ENCODE measurements at regions not wholly inside any gene's neighbourhood (a gene's known extent, or its start where the extent isn't known, plus 50 kb on each side); places are given as distances from the start of the nearest gene placed in this dataset.
"Not testable (repeated sequence)": the region's sequence is repeated elsewhere in the genome, so short reads cannot be mapped to it uniquely, and the experiment has no call there.

DNA sequence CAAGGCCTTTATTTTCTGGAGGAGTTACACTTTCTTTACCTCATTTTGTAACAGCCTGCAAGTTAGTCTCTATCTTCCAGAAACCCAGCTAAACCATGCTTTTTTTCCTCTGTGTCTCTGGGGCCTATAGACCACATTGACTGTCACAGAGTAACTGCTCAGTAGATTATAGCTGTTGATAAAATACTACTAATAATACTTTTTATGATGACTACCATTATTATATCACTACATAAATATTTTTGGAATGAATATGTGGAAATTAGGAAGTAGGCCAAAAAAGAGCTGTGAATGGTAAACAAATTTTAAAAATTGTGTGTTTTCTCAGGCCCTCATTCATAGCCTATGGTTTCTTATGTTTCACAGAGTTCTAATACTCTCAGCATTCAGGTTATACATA, 233.1 kb upstream of the USP24 start:
- peaks cover 17% of the 10 kb centered on the region for H3K4me1 Mint-ChIP-seq
- peak overlapping the region in 1 of 2 donors; percentile 66 for H3K27ac Mint-ChIP-seq
- peaks cover 22% of the 10 kb centered on the region for H3K27me3 Mint-ChIP-seq
- H3K4me3 Mint-ChIP-seq: no peak overlapping the region
- no peak for DNase-seq
- ATAC-seq: no peak
- peaks cover 0 to 6% of the 10 kb centered on the region in 2 donors for H3K9me3 Mint-ChIP-seq

DNA sequence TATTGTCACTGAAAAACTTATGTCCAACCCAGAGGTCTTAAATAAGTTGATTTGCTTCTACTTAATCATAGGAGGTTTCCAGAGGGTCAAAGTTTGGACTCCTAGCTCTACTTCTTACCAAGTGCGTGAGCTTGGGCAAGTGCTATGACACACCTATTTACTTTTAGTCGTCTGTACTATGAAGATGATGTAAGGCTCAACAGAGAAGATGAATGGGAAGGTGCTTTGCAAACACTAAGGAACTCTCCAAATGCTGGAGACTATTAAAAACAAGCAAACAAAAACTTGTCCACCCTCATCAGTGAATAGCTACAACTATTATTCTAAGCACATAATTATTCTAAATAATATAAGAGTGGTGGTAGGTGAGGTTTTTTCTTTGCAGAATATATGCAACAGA, 232.3 kb upstream of the USP24 start:
- H3K4me1 Mint-ChIP-seq: peaks cover 17% of the 10 kb centered on the region
- H3K4me3 Mint-ChIP-seq: no peak overlapping the region
- peak overlapping the region; percentile 60 to 77 for H3K27ac Mint-ChIP-seq
- H3K9me3 Mint-ChIP-seq: peaks cover 0 to 6% of the 10 kb centered on the region in 2 donors
- DNase-seq: no peak
- no peak for ATAC-seq
- peaks cover 25% of the 10 kb centered on the region for H3K27me3 Mint-ChIP-seq

DNA sequence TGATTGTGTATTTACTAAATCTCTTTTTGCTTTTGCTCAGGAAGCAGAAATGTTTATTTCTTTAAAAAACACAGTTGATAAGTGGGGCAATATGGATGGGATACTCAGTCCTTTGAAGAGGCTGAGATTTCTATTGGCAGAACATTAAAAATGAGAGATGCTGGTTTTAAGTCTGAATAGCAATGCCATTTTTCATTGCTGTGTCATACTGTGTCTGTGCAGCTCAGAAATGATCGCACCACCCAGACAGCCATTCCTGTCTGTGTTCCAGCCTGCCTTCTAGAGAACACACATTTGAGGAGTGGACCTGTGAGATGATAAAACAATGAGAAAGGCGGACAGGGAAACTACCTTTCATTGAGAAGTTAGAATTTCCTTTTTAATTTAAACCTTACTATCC, 231.2 kb upstream of the USP24 start:
- peaks cover 0 to 6% of the 10 kb centered on the region in 2 donors for H3K9me3 Mint-ChIP-seq
- peaks cover 25% of the 10 kb centered on the region for H3K27me3 Mint-ChIP-seq
- H3K4me3 Mint-ChIP-seq: no peak overlapping the region
- DNase-seq (no peak), ATAC-seq (no peak)
- peaks cover 17% of the 10 kb centered on the region for H3K4me1 Mint-ChIP-seq
- peak overlapping the region in 1 of 2 donors; percentile 98 for H3K27ac Mint-ChIP-seq

DNA sequence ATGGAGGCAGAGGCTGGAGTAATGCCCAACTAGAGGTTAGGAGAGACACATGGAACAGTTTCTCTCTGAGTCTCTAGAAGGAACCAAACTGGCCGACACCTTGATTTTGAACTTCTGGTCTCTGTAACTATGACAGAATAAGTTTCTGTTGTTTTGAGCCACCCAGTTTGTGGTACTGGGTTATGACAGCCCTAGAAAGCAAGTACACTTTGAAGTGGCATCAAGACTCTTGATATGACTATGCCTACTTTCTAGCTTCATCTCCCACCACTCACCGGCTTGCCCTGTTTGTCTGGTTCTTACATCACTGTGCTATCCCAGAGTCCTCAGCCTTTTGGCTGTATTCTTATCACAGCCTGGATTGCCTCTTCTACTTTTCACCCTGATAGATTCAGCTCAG, 230.3 kb upstream of the USP24 start:
- Mint-ChIP-seq H3K27me3 (peaks cover 25% of the 10 kb centered on the region), H3K4me3 (no peak overlapping the region), H3K9me3 (peaks cover 0 to 6% of the 10 kb centered on the region in 2 donors), H3K4me1 (peaks cover 17% of the 10 kb centered on the region), H3K27ac (peak overlapping the region; percentile 94 to 98)
- DNase-seq: peak; percentile 46 to 77
- peak; percentile 98 for ATAC-seq

DNA sequence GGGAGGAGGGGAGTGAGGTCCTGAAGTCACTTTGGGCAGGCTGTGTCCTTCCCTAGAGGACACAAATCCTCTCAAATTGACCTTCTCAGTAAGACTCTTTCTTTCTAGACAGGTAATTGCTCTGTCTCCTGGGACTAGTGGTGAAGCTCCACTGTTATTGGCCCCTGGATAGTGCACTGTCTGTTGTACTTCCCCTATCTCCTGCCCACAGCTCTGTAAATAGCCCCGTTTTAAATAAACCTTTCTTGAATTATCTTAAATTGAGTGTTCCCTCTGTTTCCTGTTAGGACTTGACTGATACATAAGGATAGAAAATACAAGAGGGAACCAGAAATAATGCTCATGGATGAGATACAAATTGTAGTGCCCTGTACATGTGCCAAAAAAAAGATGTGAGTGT, 229.5 kb upstream of the USP24 start:
- peak overlapping the region; percentile 72 to 82 for H3K27ac Mint-ChIP-seq

DNA sequence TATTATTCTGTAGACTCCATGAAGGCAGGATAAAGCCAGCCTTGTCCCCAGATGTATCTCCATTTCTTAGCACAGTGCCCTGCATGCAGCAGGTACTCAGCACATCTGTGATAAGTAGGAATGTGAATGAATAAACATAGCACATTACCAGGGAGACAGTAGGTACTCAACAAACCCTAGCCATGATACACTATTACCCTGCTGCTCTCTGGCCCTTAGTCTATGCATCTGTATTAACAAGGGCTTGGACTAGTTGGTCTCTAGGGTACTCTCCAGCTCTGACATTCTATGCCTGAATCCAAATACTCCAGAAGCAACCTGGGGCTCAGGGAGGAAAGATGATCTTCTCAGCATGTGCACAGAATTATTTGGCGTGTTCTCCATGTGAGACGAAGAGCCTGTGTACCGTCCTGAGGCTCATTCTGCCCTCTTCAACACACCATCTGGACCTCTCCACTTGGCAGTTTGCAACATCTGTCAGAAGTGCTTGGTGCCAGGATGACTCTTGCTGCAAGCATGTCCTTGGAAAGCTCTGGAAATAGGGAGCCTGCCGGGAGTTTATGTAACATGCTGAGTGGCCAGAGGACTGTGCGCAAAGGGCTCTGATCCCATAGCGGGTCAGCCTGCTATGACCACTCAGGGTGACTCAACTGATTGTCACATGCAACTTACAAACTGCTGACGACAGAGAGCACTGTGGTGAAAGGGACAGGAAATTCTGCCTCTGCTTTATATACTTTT, 228.2 kb upstream of the USP24 start:
- peaks cover 17% of the 10 kb centered on the region for H3K4me1 Mint-ChIP-seq
- H3K4me3 Mint-ChIP-seq: no peak overlapping the region
- peaks cover 0 to 6% of the 10 kb centered on the region in 2 donors for H3K9me3 Mint-ChIP-seq
- no peak for ATAC-seq
- no peak overlapping the region for H3K27ac Mint-ChIP-seq
- DNase-seq: no peak
- H3K27me3 Mint-ChIP-seq: peaks cover 27% of the 10 kb centered on the region

More for the DNA sequence above, 229.5 kb upstream of the USP24 start:
- ATAC-seq (no peak), DNase-seq (no peak)
- Mint-ChIP-seq H3K27me3 (peaks cover 22% of the 10 kb centered on the region), H3K4me3 (no peak overlapping the region), H3K9me3 (peaks cover 0 to 7% of the 10 kb centered on the region in 2 donors), H3K4me1 (peaks cover 17% of the 10 kb centered on the region)

DNA sequence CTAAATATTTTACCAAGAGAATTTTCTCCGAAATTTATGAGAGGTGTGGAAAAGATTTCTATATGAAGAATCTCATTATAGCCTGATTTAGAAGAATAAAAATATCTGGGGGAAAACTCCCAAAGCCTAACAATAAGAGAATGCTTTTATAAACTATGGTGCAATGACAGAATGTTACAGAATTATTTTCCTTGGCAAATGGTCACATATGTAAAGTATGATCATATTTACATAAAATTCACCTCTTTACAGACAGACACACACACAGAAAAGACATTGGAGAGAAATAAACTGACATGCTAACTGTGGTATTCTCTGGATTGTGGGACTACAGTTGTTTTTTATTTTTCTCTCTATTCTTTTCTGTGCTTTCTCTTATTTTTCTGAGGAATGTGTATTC, 226.3 kb upstream of the USP24 start:
- Mint-ChIP-seq H3K4me3 (no peak overlapping the region), H3K27ac (no peak overlapping the region), H3K4me1 (peaks cover 17% of the 10 kb centered on the region), H3K9me3 (peaks cover 0 to 6% of the 10 kb centered on the region in 2 donors), H3K27me3 (peaks cover 29% of the 10 kb centered on the region)
- ATAC-seq (no peak), DNase-seq (no peak)

DNA sequence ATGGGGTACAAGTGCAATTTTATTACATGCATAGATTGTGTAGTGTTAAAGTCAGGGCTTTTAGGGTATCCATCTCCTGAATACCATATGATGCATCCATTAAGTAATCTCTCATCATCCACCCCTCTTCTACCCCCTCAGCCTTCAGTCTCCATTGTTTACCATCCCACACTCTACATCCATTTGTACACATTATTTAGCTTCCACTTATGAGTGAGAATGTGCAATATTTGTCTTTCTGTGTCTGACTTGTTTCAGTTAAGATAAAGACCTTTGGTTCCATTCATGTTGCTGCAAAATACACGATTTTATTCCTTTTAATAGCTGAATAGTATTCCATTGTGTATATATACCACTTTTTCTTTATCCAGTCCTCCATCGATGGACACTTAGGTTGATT, 222.5 kb upstream of the USP24 start:
- H3K4me3 Mint-ChIP-seq: no peak overlapping the region
- peaks cover 0 to 6% of the 10 kb centered on the region in 2 donors for H3K9me3 Mint-ChIP-seq
- no peaks in the 10 kb centered on the region for H3K4me1 Mint-ChIP-seq
- ATAC-seq (no peak), DNase-seq (no peak)
- peaks cover 11% of the 10 kb centered on the region for H3K27me3 Mint-ChIP-seq
- H3K27ac Mint-ChIP-seq: no peak overlapping the region

DNA sequence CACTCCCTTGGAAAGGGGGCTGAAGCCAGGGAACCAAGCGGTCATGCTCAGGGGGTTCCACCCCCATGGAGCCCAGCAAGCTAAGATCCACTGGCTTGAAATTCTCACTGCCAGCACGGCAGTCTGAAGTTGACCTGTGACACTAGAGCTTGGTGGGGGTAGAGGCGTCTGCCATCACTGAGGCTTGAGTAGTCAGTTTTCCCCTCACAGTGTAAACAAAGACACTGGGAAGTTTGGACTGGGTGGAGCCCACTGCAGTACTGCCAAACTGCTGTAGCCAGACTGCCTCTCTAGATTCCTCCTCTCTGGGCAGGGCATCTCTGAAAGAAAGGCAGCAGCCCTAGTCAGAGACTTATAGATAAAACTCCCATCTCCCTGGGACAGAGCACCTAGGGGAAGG, 215.6 kb upstream of the USP24 start:
- not testable (repeated sequence) for DNase-seq, H3K4me3 Mint-ChIP-seq, H3K4me1 Mint-ChIP-seq, ATAC-seq, H3K9me3 Mint-ChIP-seq, H3K27ac Mint-ChIP-seq
- H3K27me3 Mint-ChIP-seq: peaks cover 37% of the 10 kb centered on the region

DNA sequence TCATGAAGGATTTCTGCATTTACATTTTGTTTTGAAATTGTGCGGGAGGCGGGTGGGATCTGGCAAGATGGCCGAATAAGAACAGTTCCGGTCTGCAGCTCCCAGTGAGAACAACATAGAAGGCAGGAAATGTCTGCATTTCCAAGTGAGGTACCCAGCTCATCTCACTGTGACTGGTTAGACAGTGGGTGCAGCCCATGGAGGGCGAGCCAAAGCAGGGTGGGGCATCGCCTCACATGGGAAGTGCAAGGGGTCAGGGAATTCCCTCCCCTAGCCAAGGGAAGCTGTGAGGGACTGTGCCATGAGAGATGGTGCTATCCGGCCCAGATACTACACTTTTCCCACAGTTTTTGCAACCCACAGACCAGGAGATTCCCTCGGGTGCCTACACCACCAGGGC, 215.0 kb upstream of the USP24 start:
- H3K9me3 Mint-ChIP-seq, H3K27ac Mint-ChIP-seq, H3K4me1 Mint-ChIP-seq, ATAC-seq, DNase-seq, H3K4me3 Mint-ChIP-seq: not testable (repeated sequence)
- peaks cover 37% of the 10 kb centered on the region for H3K27me3 Mint-ChIP-seq

DNA sequence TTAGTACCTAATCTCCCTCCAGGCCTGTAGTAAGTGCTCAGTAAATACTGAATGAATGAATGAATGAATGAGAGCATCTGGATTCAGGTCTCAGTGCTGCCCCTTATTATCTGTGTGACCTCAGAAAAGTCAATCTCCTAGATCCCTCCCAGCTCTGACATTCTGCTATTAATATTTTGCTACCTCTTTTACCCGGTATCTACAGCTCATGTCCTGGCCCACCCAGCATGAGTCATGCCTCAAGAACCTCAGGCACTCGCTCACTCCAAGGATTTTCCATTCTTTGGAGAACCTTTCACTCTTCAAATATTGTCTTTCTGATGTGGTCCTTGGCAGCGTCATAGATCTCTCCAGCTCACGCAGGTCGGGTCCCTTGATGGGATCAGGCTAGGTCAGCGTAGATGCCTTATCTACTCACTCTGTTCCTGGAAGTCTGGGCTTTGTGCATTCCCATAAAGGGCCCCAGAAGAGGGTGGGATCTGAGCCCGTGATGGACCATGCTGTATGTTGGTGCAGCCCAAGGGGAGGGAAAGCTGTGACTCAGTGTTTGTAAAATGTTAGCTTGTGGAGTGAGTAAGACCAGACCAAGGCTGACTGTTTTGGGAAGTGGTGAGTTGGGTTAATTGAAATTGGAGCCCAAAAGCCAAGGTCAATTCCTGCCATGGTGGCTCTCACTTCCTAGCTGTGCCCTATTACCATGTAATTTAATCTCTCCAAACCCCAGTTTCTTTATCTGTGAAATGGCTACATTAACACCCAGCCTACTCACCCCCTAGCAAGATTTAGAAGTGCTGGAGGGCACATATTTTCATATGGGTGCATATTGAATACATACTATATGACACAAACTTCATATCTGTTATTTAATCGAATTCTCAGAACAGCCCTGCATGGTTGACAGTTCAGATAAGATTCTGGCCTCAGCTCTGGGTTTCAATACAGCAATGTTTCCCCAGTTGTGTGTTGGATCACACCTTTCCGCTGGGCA, 214.1 kb upstream of the USP24 start:
- Mint-ChIP-seq H3K27ac (no peak overlapping the region), H3K27me3 (peaks cover 45% of the 10 kb centered on the region)

DNA sequence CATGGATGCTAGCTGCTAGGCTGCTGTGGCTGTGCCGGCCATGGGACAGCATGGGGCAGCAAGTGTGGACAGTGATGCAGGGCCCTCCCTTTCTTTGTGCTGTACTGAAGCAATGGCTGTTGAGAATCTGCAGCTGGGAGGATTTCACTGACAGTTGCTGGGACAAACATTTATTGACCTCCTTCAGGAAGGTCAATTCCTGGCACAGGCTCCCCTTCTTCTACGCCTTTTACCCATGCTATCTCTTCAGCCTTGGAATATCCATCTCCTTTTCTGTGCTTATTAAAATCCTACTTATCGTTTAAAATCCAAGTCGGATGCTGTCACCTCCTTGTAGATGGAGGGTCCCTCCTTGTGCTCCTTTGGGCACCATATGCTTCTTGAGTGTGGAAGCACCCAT, 213.1 kb upstream of the USP24 start:
- DNase-seq (no peak), ATAC-seq (no peak)
- Mint-ChIP-seq H3K27me3 (peaks cover 51% of the 10 kb centered on the region), H3K9me3 (no peaks in the 10 kb centered on the region), H3K27ac (no peak overlapping the region), H3K4me3 (no peak overlapping the region), H3K4me1 (no peaks in the 10 kb centered on the region)

More for the DNA sequence above, 214.1 kb upstream of the USP24 start:
- H3K4me3 Mint-ChIP-seq: no peak overlapping the region
- ATAC-seq (no peak), DNase-seq (no peak)
- H3K4me1 Mint-ChIP-seq: no peaks in the 10 kb centered on the region
- H3K9me3 Mint-ChIP-seq: no peaks in the 10 kb centered on the region

DNA sequence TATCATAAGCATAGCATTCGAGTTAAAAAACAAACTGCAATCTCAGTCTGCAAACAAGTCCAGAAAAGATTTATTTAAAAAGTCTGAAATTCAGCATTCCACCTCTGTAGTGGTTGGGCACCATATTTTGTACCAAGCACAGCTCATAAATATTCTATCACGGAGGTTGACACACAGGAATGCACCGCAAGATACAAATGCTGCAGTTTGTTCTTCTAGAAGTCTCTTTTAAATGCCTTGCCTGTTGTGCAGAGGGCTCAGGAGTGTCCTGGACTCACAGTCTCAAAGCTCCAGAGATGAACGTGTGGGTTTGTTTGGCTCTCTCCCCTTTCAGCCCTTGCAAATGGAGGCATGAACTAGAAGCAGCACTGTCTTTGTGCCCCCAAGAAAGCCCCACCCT, 212.4 kb upstream of the USP24 start:
- ATAC-seq (no peak), DNase-seq (no peak)
- Mint-ChIP-seq H3K27me3 (peaks cover 51% of the 10 kb centered on the region), H3K4me1 (no peaks in the 10 kb centered on the region), H3K9me3 (no peaks in the 10 kb centered on the region), H3K27ac (no peak overlapping the region), H3K4me3 (no peak overlapping the region)

DNA sequence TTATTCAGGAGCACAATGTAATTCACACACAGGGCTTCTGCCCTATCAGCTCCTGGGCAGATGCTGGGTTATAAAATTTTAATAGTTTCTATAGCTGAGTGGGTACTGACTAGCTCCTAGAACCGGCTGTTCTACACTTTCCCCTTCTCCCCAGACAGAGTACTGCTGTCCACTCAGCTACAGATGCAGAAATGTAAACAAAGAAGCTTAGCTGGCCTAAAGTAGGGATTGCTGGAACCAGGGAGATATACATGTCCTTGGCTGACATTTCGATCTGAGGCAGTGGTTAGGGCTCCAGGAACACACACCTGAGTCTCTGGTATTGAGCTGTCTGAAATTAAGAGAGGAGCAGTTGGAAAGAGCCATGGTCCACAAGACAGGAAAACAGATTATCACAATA, 211.5 kb upstream of the USP24 start:
- Mint-ChIP-seq H3K4me3 (no peak overlapping the region), H3K27me3 (peaks cover 50% of the 10 kb centered on the region), H3K4me1 (no peaks in the 10 kb centered on the region), H3K9me3 (no peaks in the 10 kb centered on the region), H3K27ac (no peak overlapping the region)
- ATAC-seq: no peak
- no peak for DNase-seq

DNA sequence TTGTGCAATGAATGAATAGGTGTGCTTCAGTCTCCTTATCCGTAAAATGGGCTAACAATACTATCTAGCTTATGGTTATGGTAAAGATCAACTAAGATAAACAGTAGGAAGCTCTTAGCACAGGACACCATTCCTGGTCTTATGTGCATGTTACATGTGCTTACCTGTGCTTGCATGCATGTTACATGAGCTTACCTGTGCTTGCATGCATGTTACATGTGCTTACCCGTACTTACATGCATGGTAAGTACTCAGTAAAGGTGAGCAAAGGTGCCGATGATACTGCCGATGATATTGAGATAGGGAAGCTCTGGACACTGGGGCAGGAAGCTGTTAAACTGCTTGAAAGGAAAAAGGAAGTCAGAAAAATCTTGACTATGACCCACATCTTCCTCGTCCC, 211.0 kb upstream of the USP24 start:
- peaks cover 45% of the 10 kb centered on the region for H3K27me3 Mint-ChIP-seq

More for the DNA sequence above, 211.0 kb upstream of the USP24 start:
- ATAC-seq (no peak), DNase-seq (no peak)
- Mint-ChIP-seq H3K4me1 (no peaks in the 10 kb centered on the region), H3K27ac (no peak overlapping the region), H3K9me3 (no peaks in the 10 kb centered on the region), H3K4me3 (no peak overlapping the region)
